RWPE1 (cell line): ENCODE measurements at regions not wholly inside any gene's neighbourhood (a gene's known extent, or its start where the extent isn't known, plus 50 kb on each side); places are given as distances from the start of the nearest gene placed in this dataset.

Experiments
- CTCF ChIA-PET: fragments of 350-600 bp; sonication (Branson Sonifier 250); formaldehyde crosslinking; extraction: SDS; loops from one replicate; lab custom pipeline; 2021; lab: Yijun Ruan, JAX
- POLR2A ChIA-PET: fragments of 400-600 bp; formaldehyde crosslinking; extraction: SDS; loops from one replicate; lab custom pipeline; 2020; ENCODE audit warnings: antibody characterized with exemption; ENCODE audit not compliant: low non-redundant PET; lab: Yijun Ruan, JAX
- DNase-seq: peaks from one replicate; pipeline ENCODE4 v3.0.0; 2012; ENCODE audit warnings: low spot score
- H3K27ac ChIP-seq: fragments of 450-650 bp; 2 replicates; pipeline ENCODE4 v1.5.1; 2017
- TF ChIP-seq, protein P1 (sequence below): fragments of 450-650 bp; conservative IDR thresholded peaks from 2 replicates; pipeline ENCODE4 v1.5.1; 2017; ENCODE audit warnings: low read depth, mild to moderate bottlenecking

DNA sequence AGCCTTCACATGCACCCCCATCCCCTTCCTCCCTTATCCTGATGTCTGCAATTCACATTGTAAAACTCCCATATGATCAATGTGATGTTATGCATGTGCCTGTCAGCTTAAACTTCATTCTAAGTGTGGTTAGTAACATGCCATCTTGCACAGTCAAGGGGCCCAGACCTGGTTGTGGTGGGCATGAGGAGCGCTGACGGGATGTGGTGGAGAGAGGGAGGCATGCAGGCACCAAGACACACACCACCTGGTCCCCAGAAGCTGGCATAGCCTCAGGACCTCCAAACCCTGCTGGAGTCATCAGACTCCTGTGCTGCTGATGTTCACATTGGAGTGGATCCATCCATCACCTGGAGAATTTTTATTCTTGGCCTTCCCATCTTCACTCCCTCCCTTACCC is 90.5 kb upstream of the ABCC4 start:
- DNase-seq, result no peak
- CTCF ChIA-PET, result no interaction called here
- TF ChIP-seq, protein P1, sequence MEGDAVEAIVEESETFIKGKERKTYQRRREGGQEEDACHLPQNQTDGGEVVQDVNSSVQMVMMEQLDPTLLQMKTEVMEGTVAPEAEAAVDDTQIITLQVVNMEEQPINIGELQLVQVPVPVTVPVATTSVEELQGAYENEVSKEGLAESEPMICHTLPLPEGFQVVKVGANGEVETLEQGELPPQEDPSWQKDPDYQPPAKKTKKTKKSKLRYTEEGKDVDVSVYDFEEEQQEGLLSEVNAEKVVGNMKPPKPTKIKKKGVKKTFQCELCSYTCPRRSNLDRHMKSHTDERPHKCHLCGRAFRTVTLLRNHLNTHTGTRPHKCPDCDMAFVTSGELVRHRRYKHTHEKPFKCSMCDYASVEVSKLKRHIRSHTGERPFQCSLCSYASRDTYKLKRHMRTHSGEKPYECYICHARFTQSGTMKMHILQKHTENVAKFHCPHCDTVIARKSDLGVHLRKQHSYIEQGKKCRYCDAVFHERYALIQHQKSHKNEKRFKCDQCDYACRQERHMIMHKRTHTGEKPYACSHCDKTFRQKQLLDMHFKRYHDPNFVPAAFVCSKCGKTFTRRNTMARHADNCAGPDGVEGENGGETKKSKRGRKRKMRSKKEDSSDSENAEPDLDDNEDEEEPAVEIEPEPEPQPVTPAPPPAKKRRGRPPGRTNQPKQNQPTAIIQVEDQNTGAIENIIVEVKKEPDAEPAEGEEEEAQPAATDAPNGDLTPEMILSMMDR, result no peak
- no peak overlapping the region for H3K27ac ChIP-seq
- POLR2A ChIA-PET, result no interaction called here

DNA sequence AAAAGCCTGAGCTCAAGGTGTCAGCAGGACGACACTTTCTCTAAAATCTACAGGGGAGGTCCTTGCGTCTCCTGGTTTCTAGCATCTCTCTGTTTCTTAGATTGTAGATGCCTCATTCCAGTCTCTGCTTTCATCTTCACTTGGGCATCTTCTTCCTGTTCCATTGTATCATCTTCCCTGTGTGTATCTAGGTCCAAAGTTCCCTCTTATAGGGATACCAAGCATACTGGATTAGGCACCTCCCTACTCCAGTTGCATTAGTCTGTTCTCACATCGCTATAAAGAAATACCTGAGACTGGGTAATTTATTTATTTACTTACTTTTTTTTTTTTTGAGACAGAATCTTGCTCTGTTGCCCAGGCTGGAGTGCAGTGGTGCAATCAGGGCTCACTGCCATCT is 91.3 kb upstream of the ABCC4 start:
- ChIA-PET POLR2A (no interaction called here), CTCF (no interaction called here)
- no peak overlapping the region for H3K27ac ChIP-seq
- TF ChIP-seq, protein P1, result no peak
- DNase-seq, result no peak

DNA sequence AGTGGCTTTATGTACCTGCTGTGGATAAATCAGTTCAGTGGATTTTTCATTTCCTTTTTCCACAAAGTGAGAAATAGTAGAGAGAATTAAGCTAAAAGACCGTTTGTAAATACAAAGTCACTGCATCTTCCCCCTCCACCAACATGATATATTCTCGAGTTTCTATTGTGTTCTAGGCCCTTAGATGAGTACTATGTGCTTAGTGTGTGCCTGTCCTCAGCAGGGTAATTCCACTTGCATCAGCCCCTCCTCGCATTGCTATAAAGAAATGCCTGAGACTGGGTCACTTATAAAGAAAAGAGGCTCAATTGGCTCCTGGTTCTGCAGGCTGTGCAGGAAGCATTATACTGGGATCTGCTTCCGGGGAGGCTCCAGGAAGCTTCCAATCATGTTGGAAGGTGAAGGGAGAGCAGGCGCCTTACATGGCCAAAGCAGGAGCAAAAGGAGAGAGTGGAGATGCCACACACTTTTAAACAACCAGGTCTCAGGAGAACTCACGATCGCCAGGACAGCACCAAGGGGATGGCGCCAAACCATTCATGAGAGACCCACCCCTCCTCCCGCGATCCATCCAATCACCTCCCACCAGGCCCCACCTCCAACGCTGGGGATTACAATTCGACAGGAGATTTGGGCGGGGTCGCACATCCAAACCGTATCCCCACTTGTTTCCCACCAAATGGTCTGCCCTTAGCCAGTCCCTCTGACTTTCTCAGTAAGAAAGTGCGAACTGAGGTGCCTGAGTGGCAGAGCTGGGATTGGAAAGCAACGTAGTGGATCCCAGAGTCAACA is 102.3 kb upstream of the ABCC4 start:
- TF ChIP-seq, protein P1, result no peak
- POLR2A ChIA-PET, result no interaction called here
- H3K27ac ChIP-seq, result no peak overlapping the region
- CTCF ChIA-PET, result interaction anchor here (0.6 to 2.3 kb wide), 18 partner anchors 11 to 784 kb away, joined by 3 to 24 read pairs (median 5); no protein-coding TSS in a partner anchor
- DNase-seq, result no peak

DNA sequence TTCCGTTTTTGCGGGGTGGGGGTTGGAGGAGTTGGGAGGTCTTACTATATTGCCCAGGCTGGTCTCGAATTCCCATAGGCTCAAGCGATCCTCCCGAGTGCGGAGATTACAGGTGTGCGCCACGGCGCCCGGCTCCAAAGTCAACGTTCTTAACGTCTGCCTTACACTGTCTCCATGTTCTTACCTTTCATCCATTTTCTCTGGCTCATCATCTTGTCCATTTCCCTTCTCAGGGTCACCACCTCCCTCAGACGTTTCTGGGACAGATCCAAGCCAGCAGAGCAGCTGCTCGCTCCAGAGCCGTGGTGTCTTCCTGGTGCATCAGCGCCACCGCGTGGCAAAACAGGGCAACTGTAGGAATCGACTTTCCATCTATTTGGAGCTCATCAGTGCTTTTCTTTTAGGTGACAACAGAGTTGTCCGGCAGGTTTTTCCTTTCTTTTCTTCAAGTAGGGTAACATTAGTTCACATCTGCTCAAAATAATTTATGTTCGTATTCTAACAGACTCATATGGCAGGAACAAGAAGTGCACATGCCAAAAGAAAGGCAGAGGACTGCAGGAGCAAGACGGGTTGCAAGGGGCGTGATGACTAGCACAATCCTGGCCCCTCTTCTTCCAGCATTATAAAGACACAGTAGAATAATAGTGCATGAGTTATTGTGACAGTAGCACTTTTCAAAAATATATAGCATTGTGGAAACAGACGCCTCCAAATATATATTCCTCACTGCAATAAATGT is 103.1 kb upstream of the ABCC4 start:
- TF ChIP-seq, protein P1, result peak; percentile 92
- ChIA-PET CTCF (interaction anchor here (0.5 to 2.3 kb wide), 31 partner anchors 10 to 1131 kb away, joined by 3 to 24 read pairs (median 4); no protein-coding TSS in a partner anchor), POLR2A (no interaction called here)
- H3K27ac ChIP-seq, result no peak overlapping the region
- peak; percentile 80 for DNase-seq

DNA sequence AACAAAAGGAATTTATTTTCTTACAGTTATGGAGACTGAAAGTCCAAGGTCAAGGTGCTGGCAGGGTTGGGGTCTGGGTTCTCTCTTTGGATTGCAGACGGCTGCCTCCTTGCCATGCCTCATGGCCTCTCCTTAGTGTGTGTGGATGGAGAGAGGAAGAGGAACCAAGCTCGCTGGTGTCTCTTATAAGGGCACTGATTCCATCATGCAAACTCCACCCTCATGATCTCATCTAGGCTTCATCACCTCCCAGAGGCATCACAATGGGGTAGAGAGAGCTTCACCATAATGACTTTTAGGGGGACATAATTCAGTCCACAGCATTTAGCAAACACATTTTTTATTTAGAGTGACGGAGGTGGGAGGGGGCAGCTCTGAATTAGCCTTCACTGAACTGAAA is 104.9 kb upstream of the ABCC4 start:
- no peak for DNase-seq
- TF ChIP-seq, protein P1, result no peak
- CTCF ChIA-PET, result interaction anchor here (2.2 kb wide), 1 partner anchor 217 kb away, joined by 15 read pairs; no protein-coding TSS in a partner anchor
- POLR2A ChIA-PET, result no interaction called here
- H3K27ac ChIP-seq, result no peak overlapping the region

DNA sequence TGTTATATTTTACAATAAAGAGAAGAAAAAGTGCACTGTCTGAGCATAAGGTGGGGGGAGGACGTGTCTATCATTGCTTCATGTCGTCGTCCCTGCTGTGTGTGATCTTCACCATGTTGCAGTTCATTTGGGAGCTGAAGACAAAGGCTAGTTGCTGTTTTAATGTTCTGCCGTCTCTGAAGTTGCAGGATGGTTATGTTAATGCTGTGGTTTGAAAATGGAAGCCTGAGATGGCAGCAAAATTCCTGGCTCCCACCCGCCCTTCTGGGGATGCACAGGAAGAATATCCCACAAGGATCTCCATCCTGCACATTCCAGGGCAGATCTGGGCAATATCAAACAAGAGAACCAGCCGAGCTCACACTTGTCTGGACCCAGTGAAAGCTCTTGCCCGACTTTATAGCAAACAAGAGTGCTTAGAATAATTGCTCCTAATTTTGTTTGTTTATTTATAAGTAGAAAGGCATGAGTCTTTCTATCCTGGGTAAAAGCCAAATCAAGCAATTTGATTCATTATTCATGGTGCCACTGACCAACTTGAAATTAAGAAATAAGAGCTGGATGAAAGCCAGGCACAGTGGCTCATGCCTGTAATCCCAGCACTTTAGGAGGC is 110.3 kb upstream of the ABCC4 start:
- H3K27ac ChIP-seq, result no peak overlapping the region
- no peak for DNase-seq
- ChIA-PET CTCF (interaction anchor here (0.6 kb wide), 1 partner anchor 250 kb away, joined by 6 read pairs; no protein-coding TSS in a partner anchor), POLR2A (no interaction called here)
- TF ChIP-seq, protein P1, result no peak
